ENCODE measurements at regions not wholly inside any gene's neighbourhood (a gene's known extent, or its start where the extent isn't known, plus 50 kb on each side); places are given as distances from the start of the nearest gene placed in this dataset.

DNA sequence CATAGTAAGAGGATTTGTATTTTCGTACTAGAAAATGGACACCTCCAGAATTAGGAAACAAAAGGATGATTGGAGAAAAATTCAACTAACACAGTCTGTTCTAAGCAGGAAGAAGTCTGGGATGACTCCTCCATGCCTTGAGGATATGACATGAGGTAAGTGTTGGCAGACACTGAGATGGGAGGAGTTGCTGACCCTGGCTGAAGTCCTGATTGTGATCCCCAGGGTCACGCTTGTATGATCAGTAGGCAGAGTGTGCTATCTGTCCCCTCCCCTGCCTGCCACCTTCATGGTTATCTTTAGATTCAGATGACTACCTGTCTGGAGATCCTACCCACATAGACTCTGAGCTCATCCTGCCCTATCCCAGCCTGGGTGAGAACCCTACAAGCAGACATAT is 249.1 kb downstream of the C1orf94 start:
- Histone ChIP-seq H3K4me3 (no peak overlapping the region), H3K9me2 (replicated peaks; ENCODE audit: insufficient read depth) (no peaks in the 10 kb centered on the region), H3K4me1 (ENCODE audit: insufficient read depth) (no peaks in the 10 kb centered on the region), H3K27me3 (peaks cover 5% of the 10 kb centered on the region), H3K4me2 (no peak overlapping the region), H3K79me2 (no peaks in the 10 kb centered on the region), H3K9me3 (ENCODE audit: low read depth) (no peaks in the 10 kb centered on the region), H4K20me1 (ENCODE audit: insufficient read depth, poor library complexity, severe bottlenecking) (no peaks in the 10 kb centered on the region), H3K27ac (no peak overlapping the region), H3K36me3 (replicated peaks; ENCODE audit: insufficient read depth, low read depth) (no peaks in the 10 kb centered on the region), H2AFZ (no peak overlapping the region)
- no peak for TF ChIP-seq EZH2phosphoT487 (IDR thresholded peaks at IDR 0.05; ENCODE audit: low read depth, severe bottlenecking, unreplicated experiment)
- no peak for TF ChIP-seq EZH2 (IDR thresholded peaks at IDR 0.05; ENCODE audit: borderline replicate concordance)
- TF ChIP-seq, protein P1, sequence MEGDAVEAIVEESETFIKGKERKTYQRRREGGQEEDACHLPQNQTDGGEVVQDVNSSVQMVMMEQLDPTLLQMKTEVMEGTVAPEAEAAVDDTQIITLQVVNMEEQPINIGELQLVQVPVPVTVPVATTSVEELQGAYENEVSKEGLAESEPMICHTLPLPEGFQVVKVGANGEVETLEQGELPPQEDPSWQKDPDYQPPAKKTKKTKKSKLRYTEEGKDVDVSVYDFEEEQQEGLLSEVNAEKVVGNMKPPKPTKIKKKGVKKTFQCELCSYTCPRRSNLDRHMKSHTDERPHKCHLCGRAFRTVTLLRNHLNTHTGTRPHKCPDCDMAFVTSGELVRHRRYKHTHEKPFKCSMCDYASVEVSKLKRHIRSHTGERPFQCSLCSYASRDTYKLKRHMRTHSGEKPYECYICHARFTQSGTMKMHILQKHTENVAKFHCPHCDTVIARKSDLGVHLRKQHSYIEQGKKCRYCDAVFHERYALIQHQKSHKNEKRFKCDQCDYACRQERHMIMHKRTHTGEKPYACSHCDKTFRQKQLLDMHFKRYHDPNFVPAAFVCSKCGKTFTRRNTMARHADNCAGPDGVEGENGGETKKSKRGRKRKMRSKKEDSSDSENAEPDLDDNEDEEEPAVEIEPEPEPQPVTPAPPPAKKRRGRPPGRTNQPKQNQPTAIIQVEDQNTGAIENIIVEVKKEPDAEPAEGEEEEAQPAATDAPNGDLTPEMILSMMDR (IDR thresholded peaks at IDR 0.05; ENCODE audit: poor library complexity), result no peak
- WGBS (ENCODE audit: low lambda C conversion rate, missing lambda C conversion rate), result 65% methylated on average over 2 of the region's 2 CpGs
- DNase-seq (ENCODE audit: low spot score), result no peak

DNA sequence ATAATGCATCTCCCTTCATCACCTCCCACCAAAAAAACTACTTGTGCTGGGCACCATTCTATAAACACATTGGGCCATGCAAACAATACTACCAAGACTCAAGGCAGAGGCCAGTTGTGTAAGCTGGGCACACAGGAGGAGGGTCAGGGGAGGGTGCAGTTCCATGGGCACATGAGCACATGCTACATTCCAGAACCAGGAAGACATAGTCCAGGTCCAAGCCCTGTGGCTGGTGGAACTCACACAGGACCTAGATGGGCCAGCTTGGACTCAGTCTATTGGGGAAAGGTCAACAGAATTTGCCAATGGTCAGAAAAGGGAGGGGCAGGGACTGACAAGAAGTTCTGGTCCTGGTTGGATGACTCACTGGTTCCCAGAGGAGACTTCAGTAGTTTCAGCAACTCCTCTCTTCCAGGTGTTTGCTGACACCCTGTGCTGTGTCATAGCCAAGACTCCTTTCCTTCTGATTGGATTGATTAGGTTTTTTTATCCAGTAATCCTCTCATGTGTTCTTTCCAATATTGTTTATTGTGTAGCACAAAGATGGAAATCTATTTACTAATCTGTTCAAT is 249.7 kb downstream of the C1orf94 start:
- Histone ChIP-seq H3K4me3 (no peak overlapping the region), H3K27me3 (peaks cover 5% of the 10 kb centered on the region), H3K4me2 (no peak overlapping the region), H3K9me3 (ENCODE audit: low read depth) (no peaks in the 10 kb centered on the region), H4K20me1 (ENCODE audit: insufficient read depth, poor library complexity, severe bottlenecking) (no peaks in the 10 kb centered on the region), H2AFZ (no peak overlapping the region), H3K27ac (no peak overlapping the region), H3K4me1 (ENCODE audit: insufficient read depth) (no peaks in the 10 kb centered on the region), H3K36me3 (replicated peaks; ENCODE audit: insufficient read depth, low read depth) (no peaks in the 10 kb centered on the region), H3K9me2 (replicated peaks; ENCODE audit: insufficient read depth) (no peaks in the 10 kb centered on the region), H3K79me2 (no peaks in the 10 kb centered on the region)
- TF ChIP-seq EZH2 (IDR thresholded peaks at IDR 0.05; ENCODE audit: borderline replicate concordance), result no peak
- TF ChIP-seq, protein P1 (IDR thresholded peaks at IDR 0.05; ENCODE audit: poor library complexity), result no peak
- TF ChIP-seq EZH2phosphoT487 (IDR thresholded peaks at IDR 0.05; ENCODE audit: low read depth, severe bottlenecking, unreplicated experiment), result no peak
- no peak for DNase-seq (ENCODE audit: low spot score)

DNA sequence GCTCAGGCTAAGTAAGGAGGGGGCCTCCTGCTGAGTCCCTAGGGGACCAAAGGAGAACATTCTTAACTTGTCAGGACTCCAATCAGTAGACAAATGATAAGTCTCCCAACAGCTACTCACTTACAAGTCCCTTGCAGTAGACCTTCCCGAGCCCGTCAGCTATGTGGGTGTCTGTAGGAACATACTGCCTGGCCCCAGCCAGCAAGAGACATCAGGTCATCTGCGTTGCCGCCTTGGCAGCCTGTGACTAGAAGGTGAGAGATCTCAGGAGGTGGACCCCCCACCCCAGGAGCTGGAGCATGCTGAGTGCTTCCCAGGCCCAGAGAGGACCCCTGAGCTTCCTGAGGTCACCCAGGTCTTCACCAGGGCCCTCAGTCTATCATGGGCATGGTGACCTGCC is 250.5 kb downstream of the C1orf94 start:
- DNase-seq (ENCODE audit: low spot score), result no peak
- Histone ChIP-seq H3K36me3 (replicated peaks; ENCODE audit: insufficient read depth, low read depth) (no peaks in the 10 kb centered on the region), H3K4me2 (no peak overlapping the region), H3K4me1 (ENCODE audit: insufficient read depth) (no peaks in the 10 kb centered on the region), H3K79me2 (no peaks in the 10 kb centered on the region), H4K20me1 (ENCODE audit: insufficient read depth, poor library complexity, severe bottlenecking) (no peaks in the 10 kb centered on the region), H3K4me3 (no peak overlapping the region), H3K9me2 (replicated peaks; ENCODE audit: insufficient read depth) (no peaks in the 10 kb centered on the region), H2AFZ (no peak overlapping the region), H3K27ac (no peak overlapping the region), H3K27me3 (peaks cover 5% of the 10 kb centered on the region), H3K9me3 (ENCODE audit: low read depth) (no peaks in the 10 kb centered on the region)
- 95% methylated on average over 4 of the region's 4 CpGs for WGBS (ENCODE audit: low lambda C conversion rate, missing lambda C conversion rate)
- TF ChIP-seq, protein P1 (IDR thresholded peaks at IDR 0.05; ENCODE audit: poor library complexity), result no peak
- TF ChIP-seq EZH2phosphoT487 (IDR thresholded peaks at IDR 0.05; ENCODE audit: low read depth, severe bottlenecking, unreplicated experiment), result no peak
- TF ChIP-seq EZH2 (IDR thresholded peaks at IDR 0.05; ENCODE audit: borderline replicate concordance), result no peak

DNA sequence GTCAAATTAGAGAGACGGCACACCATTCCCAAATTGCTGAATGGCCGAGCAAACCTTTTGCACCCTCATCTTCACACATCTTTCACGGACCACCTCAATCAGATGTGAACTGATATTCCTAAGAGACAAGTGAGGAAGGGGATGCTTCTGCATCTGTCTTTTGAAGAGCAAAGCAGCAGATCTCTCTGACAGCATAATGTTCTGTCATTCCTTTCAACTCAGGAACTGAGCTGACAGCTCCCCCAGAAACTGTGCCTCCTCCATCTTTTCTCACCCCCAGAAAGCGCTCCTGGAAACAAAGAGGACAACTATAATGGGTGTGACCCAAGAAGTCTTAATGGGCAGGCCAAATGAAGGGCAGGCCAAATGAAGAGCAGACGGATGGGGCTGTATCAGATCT is 256.4 kb downstream of the C1orf94 start:
- WGBS (ENCODE audit: low lambda C conversion rate, missing lambda C conversion rate), result 85% methylated on average over 5 of the region's 5 CpGs
- no peak for DNase-seq (ENCODE audit: low spot score)
- Histone ChIP-seq H3K4me3 (no peak overlapping the region), H3K27ac (no peak overlapping the region), H3K9me2 (replicated peaks; ENCODE audit: insufficient read depth) (no peaks in the 10 kb centered on the region), H2AFZ (no peak overlapping the region), H3K79me2 (no peaks in the 10 kb centered on the region), H3K4me2 (no peak overlapping the region), H3K36me3 (replicated peaks; ENCODE audit: insufficient read depth, low read depth) (no peaks in the 10 kb centered on the region), H3K9me3 (ENCODE audit: low read depth) (no peaks in the 10 kb centered on the region), H4K20me1 (ENCODE audit: insufficient read depth, poor library complexity, severe bottlenecking) (no peaks in the 10 kb centered on the region), H3K4me1 (ENCODE audit: insufficient read depth) (no peaks in the 10 kb centered on the region), H3K27me3 (no peaks in the 10 kb centered on the region)
- TF ChIP-seq, protein P1 (IDR thresholded peaks at IDR 0.05; ENCODE audit: poor library complexity), result no peak
- TF ChIP-seq EZH2 (IDR thresholded peaks at IDR 0.05; ENCODE audit: borderline replicate concordance) (no peak), EZH2phosphoT487 (IDR thresholded peaks at IDR 0.05; ENCODE audit: low read depth, severe bottlenecking, unreplicated experiment) (no peak)

All from hepatocyte (in vitro differentiated cells).